ENCODE measurements at regions not wholly inside any gene's neighbourhood (a gene's known extent, or its start where the extent isn't known, plus 50 kb on each side); places are given as distances from the start of the nearest gene placed in this dataset.

GRCh38 chr12:124381456-124382296 lies 86.8 kb downstream of the RFLNA start:
- no peaks in the 10 kb centered on the region for H3K27me3 ChIP-seq (ENCODE audit: control insufficient read depth in 3 of 3, insufficient read depth in 3 of 3, low read length in 3 of 3)
- FAIRE-seq = no peak
- peak overlapping the region; percentile 57 to 81 (median 78) for H3K27ac ChIP-seq (ENCODE audit: low read depth in 1 of 3, low read length in 2 of 3)
- H3K4me3 ChIP-seq (ENCODE audit: low read depth in 1 of 3, low read length in 3 of 3) = no peak overlapping the region
- WGBS, 3 donors = 18 to 39% (median 33%) methylated on average over 25 of the region's 25 CpGs
- peak; percentile 81 to 89 for DNase-seq
- no peaks in the 10 kb centered on the region for H3K9me3 ChIP-seq (ENCODE audit: control insufficient read depth in 2 of 2, insufficient read depth in 1 of 2, low read depth in 1 of 2, low read length in 1 of 2)
- H3K36me3 ChIP-seq (ENCODE audit: control insufficient read depth in 3 of 3, insufficient read depth in 2 of 3, low read depth in 1 of 3, low read length in 3 of 3) = peaks cover 3 to 100% (median 7%) of the 10 kb centered on the region in 3 donors
- peaks cover 0 to 25% (median 8%) of the 10 kb centered on the region in 3 donors for H3K4me1 ChIP-seq (ENCODE audit: control insufficient read depth in 3 of 3, insufficient read depth in 2 of 3, low read depth in 1 of 3, low read length in 2 of 3)

- Histone ChIP-seq H3K9me3 (ENCODE audit: control insufficient read depth in 2 of 2, insufficient read depth in 1 of 2, low read depth in 1 of 2, low read length in 1 of 2) (no peaks in the 10 kb centered on the region), H3K4me3 (ENCODE audit: low read depth in 1 of 3, low read length in 3 of 3) (no peak overlapping the region), H3K4me1 (ENCODE audit: control insufficient read depth in 3 of 3, insufficient read depth in 2 of 3, low read depth in 1 of 3, low read length in 2 of 3) (peaks cover 0 to 25% (median 8%) of the 10 kb centered on the region in 3 donors), H3K27ac (ENCODE audit: low read depth in 1 of 3, low read length in 2 of 3) (peak overlapping the region; percentile 54 to 81 (median 78)), H3K27me3 (ENCODE audit: control insufficient read depth in 3 of 3, insufficient read depth in 3 of 3, low read length in 3 of 3) (no peaks in the 10 kb centered on the region), H3K36me3 (ENCODE audit: control insufficient read depth in 3 of 3, insufficient read depth in 2 of 3, low read depth in 1 of 3, low read length in 3 of 3) (peaks cover 3 to 100% (median 7%) of the 10 kb centered on the region in 3 donors)
- no peak for FAIRE-seq
- no peak for DNase-seq
- WGBS, 3 donors = 62 to 73% (median 64%) methylated on average over 8 of the region's 8 CpGs
Observed at GRCh38 chr12:124380796-124381455, 86.0 kb downstream of the RFLNA start.

GRCh38 chr12:124379938-124380754 lies 85.3 kb downstream of the RFLNA start:
- H3K4me1 ChIP-seq (ENCODE audit: control insufficient read depth in 3 of 3, insufficient read depth in 2 of 3, low read depth in 1 of 3, low read length in 2 of 3) = peaks cover 0 to 25% (median 8%) of the 10 kb centered on the region in 3 donors
- 48 to 83% (median 67%) methylated on average over 30 to 31 of the region's 31 CpGs for WGBS, 3 donors
- peak overlapping the region in 2 of 3 donors; percentile 54 to 81 for H3K27ac ChIP-seq (ENCODE audit: low read depth in 1 of 3, low read length in 2 of 3)
- H3K9me3 ChIP-seq (ENCODE audit: control insufficient read depth in 2 of 2, insufficient read depth in 1 of 2, low read depth in 1 of 2, low read length in 1 of 2) = no peaks in the 10 kb centered on the region
- no peak overlapping the region for H3K4me3 ChIP-seq (ENCODE audit: low read depth in 1 of 3, low read length in 3 of 3)
- H3K27me3 ChIP-seq (ENCODE audit: control insufficient read depth in 3 of 3, insufficient read depth in 3 of 3, low read length in 3 of 3) = no peaks in the 10 kb centered on the region
- H3K36me3 ChIP-seq (ENCODE audit: control insufficient read depth in 3 of 3, insufficient read depth in 2 of 3, low read depth in 1 of 3, low read length in 3 of 3) = peaks cover 3 to 100% (median 7%) of the 10 kb centered on the region in 3 donors
- FAIRE-seq (no peak), DNase-seq (no peak)

GRCh38 chr12:124379379-124379937 lies 84.6 kb downstream of the RFLNA start:
- WGBS, 3 donors = 78 to 89% (median 88%) methylated on average over 16 to 17 of the region's 17 CpGs
- H3K4me1 ChIP-seq (ENCODE audit: control insufficient read depth in 3 of 3, insufficient read depth in 2 of 3, low read depth in 1 of 3, low read length in 2 of 3) = peaks cover 0 to 25% (median 8%) of the 10 kb centered on the region in 3 donors
- H3K36me3 ChIP-seq (ENCODE audit: control insufficient read depth in 3 of 3, insufficient read depth in 2 of 3, low read depth in 1 of 3, low read length in 3 of 3) = peaks cover 3 to 100% (median 7%) of the 10 kb centered on the region in 3 donors
- H3K9me3 ChIP-seq (ENCODE audit: control insufficient read depth in 2 of 2, insufficient read depth in 1 of 2, low read depth in 1 of 2, low read length in 1 of 2) = no peaks in the 10 kb centered on the region
- H3K27me3 ChIP-seq (ENCODE audit: control insufficient read depth in 3 of 3, insufficient read depth in 3 of 3, low read length in 3 of 3) = no peaks in the 10 kb centered on the region
- no peak for DNase-seq
- FAIRE-seq = no peak
- no peak overlapping the region for H3K4me3 ChIP-seq (ENCODE audit: low read depth in 1 of 3, low read length in 3 of 3)
- H3K27ac ChIP-seq (ENCODE audit: low read depth in 1 of 3, low read length in 2 of 3) = peak overlapping the region in 2 of 3 donors; percentile 54 to 81

- Histone ChIP-seq H3K9me3 (ENCODE audit: control insufficient read depth in 2 of 2, insufficient read depth in 1 of 2, low read depth in 1 of 2, low read length in 1 of 2) (no peaks in the 10 kb centered on the region), H3K27ac (ENCODE audit: low read depth in 1 of 3, low read length in 2 of 3) (peak overlapping the region in 1 of 3 donors; percentile 81), H3K36me3 (ENCODE audit: control insufficient read depth in 3 of 3, insufficient read depth in 2 of 3, low read depth in 1 of 3, low read length in 3 of 3) (peaks cover 3 to 100% (median 7%) of the 10 kb centered on the region in 3 donors), H3K4me1 (ENCODE audit: control insufficient read depth in 3 of 3, insufficient read depth in 2 of 3, low read depth in 1 of 3, low read length in 2 of 3) (peaks cover 0 to 25% (median 8%) of the 10 kb centered on the region in 3 donors), H3K4me3 (ENCODE audit: low read depth in 1 of 3, low read length in 3 of 3) (no peak overlapping the region), H3K27me3 (ENCODE audit: control insufficient read depth in 3 of 3, insufficient read depth in 3 of 3, low read length in 3 of 3) (no peaks in the 10 kb centered on the region)
- 68 to 77% (median 69%) methylated on average over 13 of the region's 13 CpGs for WGBS, 3 donors
- no peak for DNase-seq
- FAIRE-seq = no peak
Observed at GRCh38 chr12:124378926-124379325, 84.0 kb downstream of the RFLNA start.

- H3K27ac ChIP-seq (ENCODE audit: low read depth in 1 of 3, low read length in 2 of 3) = no peak overlapping the region
- no peaks in the 10 kb centered on the region for H3K27me3 ChIP-seq (ENCODE audit: control insufficient read depth in 3 of 3, insufficient read depth in 3 of 3, low read length in 3 of 3)
- DNase-seq (no peak), FAIRE-seq (no peak)
- H3K4me1 ChIP-seq (ENCODE audit: control insufficient read depth in 3 of 3, insufficient read depth in 2 of 3, low read depth in 1 of 3, low read length in 2 of 3) = peaks cover 0 to 25% (median 8%) of the 10 kb centered on the region in 3 donors
- 92 to 96% (median 94%) methylated on average over 26 of the region's 26 CpGs for WGBS, 3 donors
- H3K36me3 ChIP-seq (ENCODE audit: control insufficient read depth in 3 of 3, insufficient read depth in 2 of 3, low read depth in 1 of 3, low read length in 3 of 3) = peaks cover 3 to 95% (median 7%) of the 10 kb centered on the region in 3 donors
- no peaks in the 10 kb centered on the region for H3K9me3 ChIP-seq (ENCODE audit: control insufficient read depth in 2 of 2, insufficient read depth in 1 of 2, low read depth in 1 of 2, low read length in 1 of 2)
- no peak overlapping the region for H3K4me3 ChIP-seq (ENCODE audit: low read depth in 1 of 3, low read length in 3 of 3)
Observed at GRCh38 chr12:124377981-124378509, 83.2 kb downstream of the RFLNA start.

- 91 to 94% (median 92%) methylated on average over 9 of the region's 9 CpGs for WGBS, 3 donors
- no peak overlapping the region for H3K4me3 ChIP-seq (ENCODE audit: low read depth in 1 of 3, low read length in 3 of 3)
- H3K9me3 ChIP-seq (ENCODE audit: control insufficient read depth in 2 of 2, insufficient read depth in 1 of 2, low read depth in 1 of 2, low read length in 1 of 2) = no peaks in the 10 kb centered on the region
- DNase-seq = no peak
- peaks cover 0 to 16% (median 2%) of the 10 kb centered on the region in 3 donors for H3K4me1 ChIP-seq (ENCODE audit: control insufficient read depth in 3 of 3, insufficient read depth in 2 of 3, low read depth in 1 of 3, low read length in 2 of 3)
- H3K27me3 ChIP-seq (ENCODE audit: control insufficient read depth in 3 of 3, insufficient read depth in 3 of 3, low read length in 3 of 3) = no peaks in the 10 kb centered on the region
- H3K36me3 ChIP-seq (ENCODE audit: control insufficient read depth in 3 of 3, insufficient read depth in 2 of 3, low read depth in 1 of 3, low read length in 3 of 3) = peaks cover 3 to 95% (median 9%) of the 10 kb centered on the region in 3 donors
- no peak overlapping the region for H3K27ac ChIP-seq (ENCODE audit: low read depth in 1 of 3, low read length in 2 of 3)
- no peak for FAIRE-seq
Observed at GRCh38 chr12:124376435-124376834, 81.5 kb downstream of the RFLNA start.
